A673 (cell line): ENCODE measurements at regions not wholly inside any gene's neighbourhood (a gene's known extent, or its start where the extent isn't known, plus 50 kb on each side); places are given as distances from the start of the nearest gene placed in this dataset.
A peak's percentile ranks its signal among the peaks of the same experiment; 100 is the strongest.

ENCODE experiments used
- BruUV-seq: library from RNA; stranded (reverse); fragments of 400-500 nt; replicated peaks from 2 replicates; lab custom pipeline; 2021; lab: Mats Ljungman, UMichigan
- CTCF ChIA-PET: fragments of 300-600 bp; sonication (Branson Sonifier 250); formaldehyde crosslinking; loops from one replicate; lab custom pipeline; 2022; ENCODE audit warnings: antibody characterized with exemption; lab: Charles Lee
- POLR2A ChIA-PET: fragments of 300-600 bp; sonication (Branson Sonifier 250); formaldehyde crosslinking; loops from one replicate; lab custom pipeline; 2022; ENCODE audit warnings: antibody characterized with exemption; ENCODE audit not compliant: low non-redundant PET; lab: Charles Lee
- DNase-seq: peaks from one replicate; pipeline ENCODE4 v3.0.0-alpha.2; 2015; ENCODE audit warnings: low spot score
- H3K27ac ChIP-seq: fragments of 200-600 bp; sonication (generic); 2 replicates; pipeline ENCODE4 v1.5.1; 2016; ENCODE audit warnings: mixed run types, low read depth, mild to moderate bottlenecking, mixed read lengths, antibody characterized with exemption, low read length; ENCODE audit not compliant: poor library complexity, severe bottlenecking
- H3K27me3 ChIP-seq: fragments of 200-600 bp; sonication (generic); replicated peaks from 2 replicates; pipeline ENCODE4 v1.6.1; 2017; ENCODE audit warnings: mixed run types, low read depth, mild to moderate bottlenecking, mixed read lengths, antibody characterized with exemption, low read length; ENCODE audit not compliant: insufficient read depth, poor library complexity
- H3K36me3 ChIP-seq: fragments of 200-600 bp; sonication (generic); 2 replicates; pipeline ENCODE4 v1.6.1; 2016; ENCODE audit warnings: mixed run types, mild to moderate bottlenecking, mixed read lengths, antibody characterized with exemption, low read length; ENCODE audit not compliant: insufficient read depth, poor library complexity, severe bottlenecking
- H3K4me1 ChIP-seq: fragments of 200-600 bp; sonication (generic); 2 replicates; pipeline ENCODE4 v1.6.1; 2017; ENCODE audit warnings: mixed run types, mild to moderate bottlenecking, mixed read lengths, antibody characterized with exemption, low read length; ENCODE audit not compliant: insufficient read depth, poor library complexity, severe bottlenecking
- H3K4me3 ChIP-seq: fragments of 200-600 bp; sonication (generic); 2 replicates; pipeline ENCODE4 v1.5.1; 2016; ENCODE audit warnings: low read depth, mixed run types, mild to moderate bottlenecking, mixed read lengths, low read length; ENCODE audit not compliant: poor library complexity, severe bottlenecking
- H3K9me3 ChIP-seq: fragments of 200-600 bp; sonication (generic); 2 replicates; pipeline ENCODE4 v1.6.1; 2016; ENCODE audit warnings: mixed run types, low read depth, mild to moderate bottlenecking, mixed read lengths, antibody characterized with exemption, low read length; ENCODE audit not compliant: poor library complexity, severe bottlenecking
- CTCF ChIP-seq: fragments of 300-800, 200-600 bp; sonication (generic); conservative IDR thresholded peaks from 2 replicates; pipeline ENCODE4 v1.5.1; 2017; ENCODE audit warnings: low read depth, mild to moderate bottlenecking, antibody characterized with exemption, low read length, moderate library complexity, mixed read lengths
- EZH2 ChIP-seq: fragments of 200-600 bp; sonication (generic); IDR thresholded peaks from 2 replicates; pipeline ENCODE4 v1.6.1; 2017; ENCODE audit warnings: borderline replicate concordance, low read depth, mild to moderate bottlenecking, mixed read lengths, antibody characterized with exemption, low read length; ENCODE audit not compliant: poor library complexity, severe bottlenecking
- intact Hi-C: fragments of 100-400 bp; cut with micrococcal nuclease; formaldehyde crosslinking; loops from one replicate; pipeline ENCODE4 v1.10.0; 2022; ENCODE audit not compliant: unreplicated experiment
- microRNA-seq: library from miRNA; unstranded; fragments of <30 nt; microRNA quantifications from one replicate; pipeline ENCODE4 v1.2.0, GENCODE V29; 2021

GRCh38 chr5:88938488-88938887 lies 55.5 kb upstream of the MEF2C start:
- no peaks in the 10 kb centered on the region for H3K4me1 ChIP-seq
- no peak overlapping the region for H3K27ac ChIP-seq
- H3K9me3 ChIP-seq = no peaks in the 10 kb centered on the region
- DNase-seq = no peak
- intact Hi-C loops = no loop called here
- H3K36me3 ChIP-seq = no peaks in the 10 kb centered on the region
- TF ChIP-seq EZH2 (no peak), CTCF (no peak)
- ChIA-PET CTCF (no interaction called here), POLR2A (interaction anchor here (0.6 kb wide), 1 partner anchor 41 kb away, joined by 3 read pairs; no protein-coding TSS in a partner anchor)
- H3K4me3 ChIP-seq = no peak overlapping the region
- no peaks in the 10 kb centered on the region for H3K27me3 ChIP-seq
- no TSS peak for BruUV-seq

GRCh38 chr5:88937406-88937805 lies 54.4 kb upstream of the MEF2C start:
- H3K27me3 ChIP-seq = no peaks in the 10 kb centered on the region
- BruUV-seq = no TSS peak
- intact Hi-C loops = no loop called here
- no peak overlapping the region for H3K4me3 ChIP-seq
- no peak for TF ChIP-seq CTCF
- TF ChIP-seq EZH2 = no peak
- CTCF ChIA-PET = no interaction called here
- no peaks in the 10 kb centered on the region for H3K36me3 ChIP-seq
- no peak overlapping the region for H3K27ac ChIP-seq
- DNase-seq = no peak
- no peaks in the 10 kb centered on the region for H3K9me3 ChIP-seq
- POLR2A ChIA-PET = no interaction called here
- H3K4me1 ChIP-seq = no peaks in the 10 kb centered on the region

- no TSS peak for BruUV-seq
- Histone ChIP-seq H3K4me3 (no peak overlapping the region), H3K36me3 (no peaks in the 10 kb centered on the region), H3K9me3 (no peaks in the 10 kb centered on the region), H3K27me3 (no peaks in the 10 kb centered on the region), H3K27ac (no peak overlapping the region), H3K4me1 (no peaks in the 10 kb centered on the region)
- DNase-seq = no peak
- ChIA-PET POLR2A (no interaction called here), CTCF (no interaction called here)
- intact Hi-C loops = no loop called here
- no peak for TF ChIP-seq CTCF
- TF ChIP-seq EZH2 = no peak
Measured at GRCh38 chr5:88934439-88934838, 51.5 kb upstream of the MEF2C start.

Small RNA genes in the stretch of these regions (microRNA-seq; reads per million reads assigned to microRNA genes)
- gene MIR3660 = 8.6 reads per million, percentile 27 among the genes with 10 or more reads in this experiment
